IMR-90 (cell line): ENCODE measurements at regions not wholly inside any gene's neighbourhood (a gene's known extent, or its start where the extent isn't known, plus 50 kb on each side); places are given as distances from the start of the nearest gene placed in this dataset.

Experiments used
- ATAC-seq: fragments of 200-7000 bp; cut with Tn5 transposase; 2 replicates; pipeline ENCODE4 v1.9.1; 2020; ENCODE audit warnings: low read depth, mild to moderate bottlenecking, moderate library complexity
- BruUV-seq: library from RNA; stranded (reverse); fragments of 400-500 nt; replicated peaks from 2 replicates; lab custom pipeline; 2021; lab: Mats Ljungman, UMichigan
- CTCF ChIA-PET: fragments of 300-600 bp; formaldehyde crosslinking; extraction: SDS; loops from one replicate; lab custom pipeline; 2021; ENCODE audit warnings: antibody characterized with exemption; lab: Yijun Ruan, JAX
- POLR2A ChIA-PET: fragments of 300-600 bp; sonication (Branson Sonifier 250); formaldehyde crosslinking; loops from one replicate; lab custom pipeline; 2022; ENCODE audit warnings: antibody characterized with exemption; ENCODE audit not compliant: unreplicated experiment; lab: Charles Lee
- DNase-seq: peaks from one replicate; pipeline ENCODE4 v3.0.0; 2013
- H2AFZ ChIP-seq: replicated peaks from 2 replicates; pipeline ENCODE3; 2013; ENCODE audit warnings: low read length, mild to moderate bottlenecking; ENCODE audit not compliant: poor library complexity
- H2AK5ac ChIP-seq: 2 replicates; pipeline ENCODE4 v1.6.1; 2013; ENCODE audit warnings: low read depth, low read length, inconsistent platforms
- H2AK9ac ChIP-seq: replicated peaks from 2 replicates; pipeline ENCODE3; 2013; ENCODE audit warnings: mild to moderate bottlenecking, low read depth, low read length, moderate library complexity; ENCODE audit not compliant: poor library complexity
- H2BK120ac ChIP-seq: 2 replicates; pipeline ENCODE4 v1.6.1; 2013; ENCODE audit warnings: low read depth, low read length, inconsistent platforms
- H2BK15ac ChIP-seq: 3 replicates; pipeline ENCODE4 v1.6.1; 2013; ENCODE audit warnings: low read depth, low read length, inconsistent platforms
- H2BK20ac ChIP-seq: 2 replicates; pipeline ENCODE4 v1.6.1; 2013; ENCODE audit warnings: low read depth, mild to moderate bottlenecking, inconsistent platforms, low read length, moderate library complexity
- H2BK5ac ChIP-seq: 2 replicates; pipeline ENCODE4 v1.6.1; 2013; ENCODE audit warnings: mild to moderate bottlenecking, low read depth, low read length, inconsistent platforms; ENCODE audit not compliant: poor library complexity, severe bottlenecking
- H3K14ac ChIP-seq: replicated peaks from 2 replicates; pipeline ENCODE4 v1.6.1; 2013; ENCODE audit warnings: low read depth, low read length, inconsistent platforms
- H3K18ac ChIP-seq: 2 replicates; pipeline ENCODE4 v1.6.1; 2013; ENCODE audit warnings: low read depth, low read length, control low read depth
- H3K23ac ChIP-seq: 2 replicates; pipeline ENCODE4 v1.6.1; 2013; ENCODE audit warnings: low read depth, low read length, inconsistent platforms
- H3K27ac ChIP-seq: 2 replicates; pipeline ENCODE4 v1.5.1; 2013; ENCODE audit warnings: mild to moderate bottlenecking, control low read depth, low read length; ENCODE audit not compliant: insufficient read depth
- H3K27me3 ChIP-seq: 2 replicates; pipeline ENCODE4 v1.6.1; 2013; ENCODE audit warnings: low read length; ENCODE audit not compliant: control insufficient read depth, insufficient read depth
- H3K36me3 ChIP-seq: 2 replicates; pipeline ENCODE4 v1.6.1; 2013; ENCODE audit warnings: low read length, mixed read lengths; ENCODE audit not compliant: control insufficient read depth, insufficient read depth
- H3K4ac ChIP-seq: 2 replicates; pipeline ENCODE4 v1.6.1; 2013; ENCODE audit warnings: low read depth, low read length, inconsistent platforms
- H3K4me1 ChIP-seq: 2 replicates; pipeline ENCODE4 v1.6.1; 2013; ENCODE audit warnings: low read length, mixed read lengths; ENCODE audit not compliant: control insufficient read depth, insufficient read depth
- H3K4me2 ChIP-seq: 2 replicates; pipeline ENCODE4 v1.6.1; 2013; ENCODE audit warnings: low read depth, mild to moderate bottlenecking, control low read depth, low read length, moderate library complexity
- H3K4me3 ChIP-seq: 2 replicates; pipeline ENCODE4 v1.5.1; 2013; ENCODE audit warnings: low read depth, mild to moderate bottlenecking, control low read depth, low read length, moderate library complexity; ENCODE audit not compliant: insufficient read depth
- H3K56ac ChIP-seq: 2 replicates; pipeline ENCODE4 v1.6.1; 2013; ENCODE audit warnings: low read length, inconsistent platforms; ENCODE audit not compliant: insufficient read depth; ENCODE audit errors: extremely low read depth
- H3K79me1 ChIP-seq, 2 experiments: 2 replicates each; pipeline ENCODE4 v1.6.1; 2013; ENCODE audit warnings: low read length in 2 of 2, inconsistent platforms in 1 of 2, low read depth in 1 of 2
- H3K9ac ChIP-seq: 2 replicates; pipeline ENCODE4 v1.6.1; 2013; ENCODE audit warnings: low read depth, low read length, control low read depth
- H3K9me1 ChIP-seq: 2 replicates; pipeline ENCODE4 v1.6.1; 2013; ENCODE audit warnings: low read length, inconsistent platforms; ENCODE audit not compliant: insufficient read depth
- H3K9me3 ChIP-seq: 2 replicates; pipeline ENCODE4 v1.6.1; 2013; ENCODE audit warnings: low read length; ENCODE audit not compliant: control insufficient read depth, insufficient read depth
- H4K20me1 ChIP-seq: 2 replicates; pipeline ENCODE4 v1.6.1; 2013; ENCODE audit warnings: low read length, inconsistent platforms; ENCODE audit not compliant: insufficient read depth
- H4K5ac ChIP-seq: 2 replicates; pipeline ENCODE4 v1.6.1; 2013; ENCODE audit warnings: mild to moderate bottlenecking, low read depth, low read length, control low read depth
- H4K8ac ChIP-seq, 2 experiments: 2 replicates each; pipeline ENCODE4 v1.6.1; 2013; ENCODE audit warnings: low read depth in 2 of 2, low read length in 2 of 2, control low read depth in 1 of 2, inconsistent platforms in 1 of 2
- H4K91ac ChIP-seq: 2 replicates; pipeline ENCODE4 v1.6.1; 2013; ENCODE audit warnings: low read depth, low read length, inconsistent platforms; ENCODE audit not compliant: insufficient read depth
- BHLHE40 ChIP-seq: fragments of 150-350 bp; IDR thresholded peaks from 2 replicates; pipeline ENCODE4 v1.6.1; 2016; ENCODE audit warnings: mild to moderate bottlenecking, low read depth, low read length
- CEBPB ChIP-seq: IDR thresholded peaks from 2 replicates; pipeline ENCODE4 v1.6.1; 2012; ENCODE audit warnings: low read depth, low read length, improper control_type of control experiment
- CHD1 ChIP-seq: IDR thresholded peaks from 2 replicates; pipeline ENCODE4 v1.6.1; 2012; ENCODE audit warnings: low read depth, low read length, improper control_type of control experiment
- FOS ChIP-seq: fragments of 150-350 bp; IDR thresholded peaks from 2 replicates; pipeline ENCODE4 v1.6.1; 2016; ENCODE audit warnings: low read depth, low read length
- MAFK ChIP-seq: IDR thresholded peaks from 2 replicates; pipeline ENCODE4 v1.6.1; 2012; ENCODE audit warnings: low read depth, low read length, improper control_type of control experiment
- MAZ ChIP-seq: IDR thresholded peaks from 2 replicates; pipeline ENCODE4 v1.6.1; 2012; ENCODE audit warnings: low read depth, mild to moderate bottlenecking, low read length, improper control_type of control experiment, moderate library complexity, borderline replicate concordance
- MXI1 ChIP-seq: IDR thresholded peaks from 2 replicates; pipeline ENCODE4 v1.6.1; 2012; ENCODE audit warnings: low read depth, mild to moderate bottlenecking, low read length, moderate library complexity, borderline replicate concordance
- NFE2L2 ChIP-seq: fragments of 150-350 bp; IDR thresholded peaks from 2 replicates; pipeline ENCODE4 v1.6.1; 2016; ENCODE audit warnings: low read depth, mild to moderate bottlenecking, low read length
- POLR2A ChIP-seq: IDR thresholded peaks from 2 replicates; pipeline ENCODE4 v1.6.1; 2012; ENCODE audit warnings: mild to moderate bottlenecking, low read depth, low read length
- RAD21 ChIP-seq: IDR thresholded peaks from 2 replicates; pipeline ENCODE4 v1.6.1; 2012; ENCODE audit warnings: low read length, improper control_type of control experiment
- RCOR1 ChIP-seq: IDR thresholded peaks from 2 replicates; pipeline ENCODE4 v1.6.1; 2012; ENCODE audit warnings: mild to moderate bottlenecking, low read length, improper control_type of control experiment; ENCODE audit not compliant: insufficient replicate concordance
- RFX5 ChIP-seq: IDR thresholded peaks from 2 replicates; pipeline ENCODE4 v1.8.0; 2012; ENCODE audit warnings: low read depth, mild to moderate bottlenecking, low read length, moderate library complexity
- SMC3 ChIP-seq: fragments of 150-350 bp; IDR thresholded peaks from 2 replicates; pipeline ENCODE4 v1.6.1; 2016; ENCODE audit warnings: low read depth, mild to moderate bottlenecking, antibody characterized with exemption, low read length, moderate library complexity
- WGBS, 2 experiments: methylation state at CpG; one replicate each; pipeline versions ENCODE4 v1.1.5 to v1.1.7; 2013; ENCODE audit warnings: missing lambda C conversion rate in 2 of 2; ENCODE audit not compliant: insufficient read length in 1 of 2; ENCODE audit errors: extremely low coverage in 2 of 2; 5-methylcytosine and 5-hydroxymethylcytosine counted together
- dilution Hi-C: fragments of 300-500 bp; cut with HindIII; formaldehyde crosslinking; loops from one replicate; pipeline ENCODE4 v1.14.3; 2018; ENCODE audit warnings: low sequenced_read_pairs; ENCODE audit not compliant: unreplicated experiment
- in situ Hi-C: fragments of 300-500 bp; cut with MboI; formaldehyde crosslinking; loops from 3 replicates; pipeline ENCODE4 v1.14.3; 2019; ENCODE audit warnings: low sequenced_read_pairs, inconsistent platforms, mixed read lengths
- intact Hi-C: fragments of 100-400 bp; cut with micrococcal nuclease; formaldehyde crosslinking; loops from 2 replicates; pipeline ENCODE4 v1.10.0; 2022
- TF ChIP-seq, protein P1 (sequence below): conservative IDR thresholded peaks from 2 replicates; pipeline ENCODE4 v1.5.1; 2012; ENCODE audit warnings: mild to moderate bottlenecking, low read depth, low read length, improper control_type of control experiment
- TF ChIP-seq, protein P2 (sequence below): fragments of 150-350 bp; IDR thresholded peaks from 2 replicates; pipeline ENCODE4 v1.6.1; 2016; ENCODE audit warnings: low read depth, mild to moderate bottlenecking, low read length, moderate library complexity, borderline replicate concordance
- TF ChIP-seq, protein P3 (sequence below): fragments of 150-350 bp; IDR thresholded peaks from 2 replicates; pipeline ENCODE4 v1.6.1; 2017; ENCODE audit warnings: mild to moderate bottlenecking, antibody characterized with exemption, low read length, low read depth

DNA sequence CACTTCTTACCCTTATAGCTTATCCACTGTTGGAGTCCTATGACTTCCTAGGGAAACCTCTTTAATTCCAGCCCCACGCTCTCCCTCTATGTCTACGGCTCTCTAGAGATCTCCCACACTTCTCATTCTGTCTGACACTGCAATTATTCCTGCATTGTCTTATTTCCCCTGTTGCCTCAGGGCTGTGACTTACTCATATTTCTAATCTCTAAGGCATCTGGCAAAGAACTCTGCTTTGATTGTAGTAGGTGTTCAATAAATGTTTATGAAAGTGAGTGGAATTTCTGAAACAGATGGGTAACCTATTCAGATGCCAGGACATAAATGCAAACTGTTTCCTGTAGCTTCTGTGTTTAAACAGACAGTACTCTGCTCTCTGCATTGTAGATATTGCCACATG, 102.4 kb upstream of the SERTM1 start:
- Histone ChIP-seq H4K5ac (no peak overlapping the region), H2BK20ac (no peak overlapping the region), H3K4me3 (no peak overlapping the region), H2AK9ac (no peak overlapping the region), H2BK120ac (no peak overlapping the region), H4K20me1 (no peaks in the 10 kb centered on the region), H3K9me3 (no peaks in the 10 kb centered on the region), H2AFZ (no peak overlapping the region), H3K4me2 (no peak overlapping the region), H3K36me3 (no peaks in the 10 kb centered on the region), H3K27ac (no peak overlapping the region), H2BK5ac (no peak overlapping the region), H2BK15ac (no peak overlapping the region), H3K4ac (no peak overlapping the region), H3K9me1 (no peaks in the 10 kb centered on the region), H3K79me1 (no peaks in the 10 kb centered on the region), H3K9ac (no peak overlapping the region), H4K8ac (no peak overlapping the region), H3K56ac (no peak overlapping the region), H2AK5ac (no peak overlapping the region), H3K4me1 (no peaks in the 10 kb centered on the region), H3K14ac (no peak overlapping the region), H3K27me3 (no peaks in the 10 kb centered on the region), H4K91ac (no peak overlapping the region), H3K18ac (no peak overlapping the region), H3K23ac (no peak overlapping the region)
- TF ChIP-seq MXI1 (no peak), CEBPB (no peak), POLR2A (no peak), MAZ (no peak), BHLHE40 (no peak), FOS (no peak), SMC3 (no peak), MAFK (no peak), CHD1 (no peak), RCOR1 (no peak), RFX5 (no peak), RAD21 (no peak), NFE2L2 (no peak)
- TF ChIP-seq, protein P1, sequence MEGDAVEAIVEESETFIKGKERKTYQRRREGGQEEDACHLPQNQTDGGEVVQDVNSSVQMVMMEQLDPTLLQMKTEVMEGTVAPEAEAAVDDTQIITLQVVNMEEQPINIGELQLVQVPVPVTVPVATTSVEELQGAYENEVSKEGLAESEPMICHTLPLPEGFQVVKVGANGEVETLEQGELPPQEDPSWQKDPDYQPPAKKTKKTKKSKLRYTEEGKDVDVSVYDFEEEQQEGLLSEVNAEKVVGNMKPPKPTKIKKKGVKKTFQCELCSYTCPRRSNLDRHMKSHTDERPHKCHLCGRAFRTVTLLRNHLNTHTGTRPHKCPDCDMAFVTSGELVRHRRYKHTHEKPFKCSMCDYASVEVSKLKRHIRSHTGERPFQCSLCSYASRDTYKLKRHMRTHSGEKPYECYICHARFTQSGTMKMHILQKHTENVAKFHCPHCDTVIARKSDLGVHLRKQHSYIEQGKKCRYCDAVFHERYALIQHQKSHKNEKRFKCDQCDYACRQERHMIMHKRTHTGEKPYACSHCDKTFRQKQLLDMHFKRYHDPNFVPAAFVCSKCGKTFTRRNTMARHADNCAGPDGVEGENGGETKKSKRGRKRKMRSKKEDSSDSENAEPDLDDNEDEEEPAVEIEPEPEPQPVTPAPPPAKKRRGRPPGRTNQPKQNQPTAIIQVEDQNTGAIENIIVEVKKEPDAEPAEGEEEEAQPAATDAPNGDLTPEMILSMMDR, result no peak
- TF ChIP-seq, protein P2, sequence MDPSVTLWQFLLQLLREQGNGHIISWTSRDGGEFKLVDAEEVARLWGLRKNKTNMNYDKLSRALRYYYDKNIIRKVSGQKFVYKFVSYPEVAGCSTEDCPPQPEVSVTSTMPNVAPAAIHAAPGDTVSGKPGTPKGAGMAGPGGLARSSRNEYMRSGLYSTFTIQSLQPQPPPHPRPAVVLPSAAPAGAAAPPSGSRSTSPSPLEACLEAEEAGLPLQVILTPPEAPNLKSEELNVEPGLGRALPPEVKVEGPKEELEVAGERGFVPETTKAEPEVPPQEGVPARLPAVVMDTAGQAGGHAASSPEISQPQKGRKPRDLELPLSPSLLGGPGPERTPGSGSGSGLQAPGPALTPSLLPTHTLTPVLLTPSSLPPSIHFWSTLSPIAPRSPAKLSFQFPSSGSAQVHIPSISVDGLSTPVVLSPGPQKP, result no peak
- TF ChIP-seq, protein P3, sequence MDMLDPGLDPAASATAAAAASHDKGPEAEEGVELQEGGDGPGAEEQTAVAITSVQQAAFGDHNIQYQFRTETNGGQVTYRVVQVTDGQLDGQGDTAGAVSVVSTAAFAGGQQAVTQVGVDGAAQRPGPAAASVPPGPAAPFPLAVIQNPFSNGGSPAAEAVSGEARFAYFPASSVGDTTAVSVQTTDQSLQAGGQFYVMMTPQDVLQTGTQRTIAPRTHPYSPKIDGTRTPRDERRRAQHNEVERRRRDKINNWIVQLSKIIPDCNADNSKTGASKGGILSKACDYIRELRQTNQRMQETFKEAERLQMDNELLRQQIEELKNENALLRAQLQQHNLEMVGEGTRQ, result no peak
- ChIA-PET CTCF (no interaction called here), POLR2A (no interaction called here)
- BruUV-seq, result no TSS peak
- ATAC-seq, result no peak
- in situ Hi-C loops, result no loop called here
- no CpG with 5 or more reads among the region's 2 CpGs for WGBS, 2 experiments
- no peak for DNase-seq
- intact Hi-C loops, result no loop called here
- dilution Hi-C loops, result no loop called here
